Fibroblast of lung (primary cell): ENCODE measurements at regions not wholly inside any gene's neighbourhood (a gene's known extent, or its start where the extent isn't known, plus 50 kb on each side); places are given as distances from the start of the nearest gene placed in this dataset.

ENCODE experiments used
- DNase-seq, 2 donors: peaks; one replicate each; pipeline versions ENCODE4 v3.0.0 to v3.0.0-alpha.2; 2010; ENCODE audit warnings: low read depth in 2 of 2
- H2AFZ ChIP-seq: 2 replicates; pipeline ENCODE4 v1.5.1; 2012; ENCODE audit warnings: low read length, control low read depth, inconsistent platforms
- H3K27ac ChIP-seq: 2 replicates; pipeline ENCODE4 v1.5.1; 2011; ENCODE audit warnings: low read length, control low read depth; ENCODE audit not compliant: insufficient read depth
- H3K27me3 ChIP-seq: 2 replicates; pipeline ENCODE4 v1.5.1; 2011; ENCODE audit warnings: mild to moderate bottlenecking, low read length; ENCODE audit not compliant: control insufficient read depth, insufficient read depth
- H3K36me3 ChIP-seq: 2 replicates; pipeline ENCODE4 v1.5.1; 2011; ENCODE audit warnings: low read length; ENCODE audit not compliant: control insufficient read depth, insufficient read depth
- H3K4me1 ChIP-seq: 2 replicates; pipeline ENCODE4 v1.5.1; 2011; ENCODE audit warnings: low read length; ENCODE audit not compliant: control insufficient read depth, insufficient read depth; ENCODE audit errors: extremely low read depth
- H3K4me2 ChIP-seq: 2 replicates; pipeline ENCODE4 v1.5.1; 2011; ENCODE audit warnings: low read length, control low read depth; ENCODE audit not compliant: insufficient read depth; ENCODE audit errors: extremely low read depth
- H3K4me3 ChIP-seq, 4 experiments: fragments of 200-600 bp in 1 of 4; sonication (generic) in 1 of 4; replicated peaks in 1 of 4; 2 replicates each; pipeline ENCODE4 v1.5.1; 2011 to 2016; ENCODE audit warnings: low read length in 4 of 4, low read depth in 3 of 4, mild to moderate bottlenecking in 3 of 4, control low read depth in 2 of 4, inconsistent platforms in 1 of 4, mixed read lengths in 1 of 4; ENCODE audit not compliant: insufficient read depth in 1 of 4; ENCODE audit errors: control extremely low read depth in 1 of 4
- H3K79me2 ChIP-seq: 2 replicates; pipeline ENCODE4 v1.5.1; 2012; ENCODE audit warnings: mild to moderate bottlenecking, low read length, inconsistent platforms; ENCODE audit not compliant: control insufficient read depth, insufficient read depth
- H3K9ac ChIP-seq: 2 replicates; pipeline ENCODE4 v1.5.1; 2011; ENCODE audit warnings: mild to moderate bottlenecking, low read length, control low read depth; ENCODE audit not compliant: insufficient read depth
- H3K9me3 ChIP-seq: 2 replicates; pipeline ENCODE4 v1.5.1; 2012; ENCODE audit warnings: low read depth, low read length; ENCODE audit not compliant: control insufficient read depth, insufficient read depth
- H4K20me1 ChIP-seq: 2 replicates; pipeline ENCODE4 v1.5.1; 2011; ENCODE audit warnings: low read length; ENCODE audit not compliant: control insufficient read depth, insufficient read depth; ENCODE audit errors: extremely low read depth
- CTCF ChIP-seq, 2 donors: IDR thresholded peaks in 1 of 2; conservative IDR thresholded peaks in 1 of 2; 1 replicate in 1 of 2; 2 replicates in 1 of 2; pipeline ENCODE4 v1.5.1; 2011 to 2012; ENCODE audit warnings: low read length in 2 of 2, control low read depth in 1 of 2, inconsistent platforms in 1 of 2, low read depth in 1 of 2, mild to moderate bottlenecking in 1 of 2
- EZH2 ChIP-seq: IDR thresholded peaks from 2 replicates; pipeline ENCODE4 v1.5.1; 2012; ENCODE audit warnings: low read length, control low read depth, mild to moderate bottlenecking; ENCODE audit errors: missing control alignments

GRCh38 chr13:99442273-99442895, 58.9 kb upstream of the TM9SF2 start:
- TF ChIP-seq EZH2 (no peak), CTCF (conservative IDR thresholded peaks at IDR 0.05 in 1 of 2, IDR thresholded peaks at IDR 0.05 in 1 of 2; ENCODE audit: low read depth in 1 of 2, low read length in 2 of 2) (peak; percentile 85 to 96)
- peaks cover 10% of the 10 kb centered on the region for H3K27me3 ChIP-seq
- peak; percentile 27 to 62 for DNase-seq

GRCh38 chr13:99446242-99446641, 55.0 kb upstream of the TM9SF2 start:
- Histone ChIP-seq H3K4me1 (no peaks in the 10 kb centered on the region), H4K20me1 (no peaks in the 10 kb centered on the region), H3K79me2 (no peaks in the 10 kb centered on the region), H3K4me2 (no peak overlapping the region), H3K27ac (no peak overlapping the region), H3K27me3 (peaks cover 10% of the 10 kb centered on the region), H3K4me3 (no peak overlapping the region), H3K9me3 (no peaks in the 10 kb centered on the region), H2AFZ (no peak overlapping the region), H3K36me3 (no peaks in the 10 kb centered on the region), H3K9ac (no peak overlapping the region)
- no peak for DNase-seq
- no peak for TF ChIP-seq CTCF (conservative IDR thresholded peaks at IDR 0.05 in 1 of 2, IDR thresholded peaks at IDR 0.05 in 1 of 2; ENCODE audit: low read depth in 1 of 2, low read length in 2 of 2)
- TF ChIP-seq EZH2, result no peak

More at GRCh38 chr13:99442273-99442895, 58.9 kb upstream of the TM9SF2 start:
- H3K4me3 ChIP-seq, result no peak overlapping the region
- H4K20me1 ChIP-seq, result no peaks in the 10 kb centered on the region
- H2AFZ ChIP-seq, result no peak overlapping the region
- no peak overlapping the region for H3K9ac ChIP-seq
- H3K79me2 ChIP-seq, result no peaks in the 10 kb centered on the region
- H3K4me1 ChIP-seq, result no peaks in the 10 kb centered on the region
- no peaks in the 10 kb centered on the region for H3K36me3 ChIP-seq
- no peaks in the 10 kb centered on the region for H3K9me3 ChIP-seq
- H3K27ac ChIP-seq, result no peak overlapping the region
- H3K4me2 ChIP-seq, result no peak overlapping the region

GRCh38 chr13:99448546-99448945, 52.7 kb upstream of the TM9SF2 start:
- no peak overlapping the region for H3K4me3 ChIP-seq
- no peak overlapping the region for H3K9ac ChIP-seq
- no peak for TF ChIP-seq CTCF (conservative IDR thresholded peaks at IDR 0.05 in 1 of 2, IDR thresholded peaks at IDR 0.05 in 1 of 2; ENCODE audit: low read depth in 1 of 2, low read length in 2 of 2)
- no peak for TF ChIP-seq EZH2
- H3K36me3 ChIP-seq, result no peaks in the 10 kb centered on the region
- no peaks in the 10 kb centered on the region for H4K20me1 ChIP-seq
- no peak overlapping the region for H3K27ac ChIP-seq
- H3K4me2 ChIP-seq, result no peak overlapping the region
- H2AFZ ChIP-seq, result no peak overlapping the region
- H3K27me3 ChIP-seq, result peaks cover 10% of the 10 kb centered on the region
- H3K9me3 ChIP-seq, result no peaks in the 10 kb centered on the region
- no peaks in the 10 kb centered on the region for H3K4me1 ChIP-seq
- H3K79me2 ChIP-seq, result no peaks in the 10 kb centered on the region
- DNase-seq, result no peak
